ENCODE measurements at regions not wholly inside any gene's neighbourhood (a gene's known extent, or its start where the extent isn't known, plus 50 kb on each side); places are given as distances from the start of the nearest gene placed in this dataset.

DNA sequence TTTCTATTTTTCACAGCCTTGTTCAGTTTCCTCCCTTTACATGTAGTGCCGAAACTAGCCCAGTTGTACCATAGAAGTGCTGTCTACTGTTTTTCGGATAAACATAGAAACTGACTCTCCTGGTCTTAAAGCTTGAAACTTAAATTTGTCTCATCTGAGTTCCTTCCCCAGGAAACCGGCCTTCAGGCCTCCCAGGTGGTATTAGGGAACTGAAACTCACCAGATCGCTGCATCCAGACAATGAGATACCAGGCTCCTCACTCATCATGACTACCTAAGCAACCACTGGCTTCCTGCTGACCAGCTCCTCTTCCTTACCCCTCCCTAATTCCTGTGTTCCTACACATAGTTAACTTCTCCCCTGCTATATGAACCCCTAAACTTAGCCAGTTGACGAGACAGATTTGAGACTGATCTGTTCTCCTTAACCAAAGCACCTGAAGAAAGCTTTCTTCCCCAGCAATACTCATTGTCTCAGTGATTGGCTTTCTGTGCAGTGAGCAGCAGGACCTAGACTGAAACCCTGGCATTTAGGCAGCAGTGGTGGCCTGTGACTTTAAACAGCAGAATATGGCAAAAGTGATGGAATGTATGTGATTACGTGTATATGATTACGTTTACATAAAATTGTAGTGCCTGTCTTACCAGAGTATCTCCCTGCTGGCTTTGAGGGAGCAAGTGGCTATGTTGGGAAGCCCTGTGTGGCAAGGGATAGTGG, 959.1 kb upstream of the LCORL start:
- TF ChIP-seq, protein P1, sequence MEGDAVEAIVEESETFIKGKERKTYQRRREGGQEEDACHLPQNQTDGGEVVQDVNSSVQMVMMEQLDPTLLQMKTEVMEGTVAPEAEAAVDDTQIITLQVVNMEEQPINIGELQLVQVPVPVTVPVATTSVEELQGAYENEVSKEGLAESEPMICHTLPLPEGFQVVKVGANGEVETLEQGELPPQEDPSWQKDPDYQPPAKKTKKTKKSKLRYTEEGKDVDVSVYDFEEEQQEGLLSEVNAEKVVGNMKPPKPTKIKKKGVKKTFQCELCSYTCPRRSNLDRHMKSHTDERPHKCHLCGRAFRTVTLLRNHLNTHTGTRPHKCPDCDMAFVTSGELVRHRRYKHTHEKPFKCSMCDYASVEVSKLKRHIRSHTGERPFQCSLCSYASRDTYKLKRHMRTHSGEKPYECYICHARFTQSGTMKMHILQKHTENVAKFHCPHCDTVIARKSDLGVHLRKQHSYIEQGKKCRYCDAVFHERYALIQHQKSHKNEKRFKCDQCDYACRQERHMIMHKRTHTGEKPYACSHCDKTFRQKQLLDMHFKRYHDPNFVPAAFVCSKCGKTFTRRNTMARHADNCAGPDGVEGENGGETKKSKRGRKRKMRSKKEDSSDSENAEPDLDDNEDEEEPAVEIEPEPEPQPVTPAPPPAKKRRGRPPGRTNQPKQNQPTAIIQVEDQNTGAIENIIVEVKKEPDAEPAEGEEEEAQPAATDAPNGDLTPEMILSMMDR (conservative IDR thresholded peaks at IDR 0.05) = no peak
- no peak for TF ChIP-seq EZH2 (IDR thresholded peaks at IDR 0.05; ENCODE audit: low read depth)

Data from PC-9 (cell line).